H9 (cell line): ENCODE measurements at regions not wholly inside any gene's neighbourhood (a gene's known extent, or its start where the extent isn't known, plus 50 kb on each side); places are given as distances from the start of the nearest gene placed in this dataset.

ENCODE experiments used
- DNase-seq: peaks from one replicate; pipeline ENCODE4 v3.0.0-alpha.2; 2017
- H2AFZ ChIP-seq: one replicate; pipeline ENCODE4 v1.6.1; 2013; ENCODE audit warnings: mild to moderate bottlenecking, low read length, control low read depth, moderate library complexity
- H2AK5ac ChIP-seq: 2 replicates; pipeline ENCODE4 v1.6.1; 2013; ENCODE audit warnings: low read length, control low read depth, mixed read lengths; ENCODE audit not compliant: insufficient read length
- H2BK120ac ChIP-seq: one replicate; pipeline ENCODE4 v1.6.1; 2013; ENCODE audit warnings: low read depth, mild to moderate bottlenecking, low read length, control low read depth, inconsistent platforms; ENCODE audit not compliant: poor library complexity, severe bottlenecking
- H2BK12ac ChIP-seq: 2 replicates; pipeline ENCODE4 v1.6.1; 2013; ENCODE audit warnings: low read length, control low read depth, mixed read lengths, low read depth; ENCODE audit not compliant: insufficient read length
- H2BK15ac ChIP-seq: 2 replicates; pipeline ENCODE4 v1.6.1; 2013; ENCODE audit warnings: low read depth, low read length, control low read depth
- H2BK20ac ChIP-seq: one replicate; pipeline ENCODE4 v1.6.1; 2013; ENCODE audit warnings: low read depth, mild to moderate bottlenecking, low read length, control low read depth, inconsistent platforms; ENCODE audit not compliant: poor library complexity, severe bottlenecking
- H2BK5ac ChIP-seq: 2 replicates; pipeline ENCODE4 v1.6.1; 2013; ENCODE audit warnings: low read length, control low read depth, mixed read lengths; ENCODE audit not compliant: insufficient read length
- H3K14ac ChIP-seq: 2 replicates; pipeline ENCODE4 v1.6.1; 2013; ENCODE audit warnings: low read length, control low read depth; ENCODE audit not compliant: insufficient read depth
- H3K18ac ChIP-seq: 2 replicates; pipeline ENCODE4 v1.6.1; 2013; ENCODE audit warnings: low read depth, mild to moderate bottlenecking, mixed read lengths, low read length, control low read depth; ENCODE audit not compliant: insufficient read length
- H3K23ac ChIP-seq: 2 replicates; pipeline ENCODE4 v1.6.1; 2013; ENCODE audit warnings: low read length, control low read depth, mixed read lengths, low read depth; ENCODE audit not compliant: insufficient read length
- H3K23me2 ChIP-seq: 2 replicates; pipeline ENCODE4 v1.6.1; 2013; ENCODE audit warnings: low read depth, mild to moderate bottlenecking, mixed read lengths, low read length, control low read depth; ENCODE audit not compliant: insufficient read length, poor library complexity, severe bottlenecking
- H3K27ac ChIP-seq: 2 replicates; pipeline ENCODE4 v1.5.1; 2013; ENCODE audit warnings: low read length, control low read depth, mixed read lengths, low read depth; ENCODE audit not compliant: insufficient read length
- H3K27me3 ChIP-seq: 2 replicates; pipeline ENCODE4 v1.6.1; 2013; ENCODE audit warnings: low read length, control low read depth, inconsistent platforms; ENCODE audit not compliant: insufficient read depth
- H3K4ac ChIP-seq: 2 replicates; pipeline ENCODE4 v1.6.1; 2013; ENCODE audit warnings: low read depth, mild to moderate bottlenecking, control low read depth, inconsistent platforms, low read length, moderate library complexity
- H3K4me1 ChIP-seq: 2 replicates; pipeline ENCODE4 v1.6.1; 2013; ENCODE audit warnings: low read length, control low read depth, inconsistent platforms; ENCODE audit not compliant: insufficient read depth
- H3K4me2 ChIP-seq: 2 replicates; pipeline ENCODE4 v1.6.1; 2013; ENCODE audit warnings: low read length, control low read depth, mixed read lengths; ENCODE audit not compliant: insufficient read length, insufficient read depth
- H3K56ac ChIP-seq: 2 replicates; pipeline ENCODE4 v1.6.1; 2013; ENCODE audit warnings: low read depth, mild to moderate bottlenecking, mixed read lengths, low read length, control low read depth; ENCODE audit not compliant: insufficient read length
- H3K79me1 ChIP-seq: 2 replicates; pipeline ENCODE4 v1.6.1; 2013; ENCODE audit warnings: low read depth, mild to moderate bottlenecking, moderate library complexity, low read length, control low read depth, inconsistent platforms; ENCODE audit not compliant: insufficient read depth, poor library complexity, severe bottlenecking
- H3K79me2 ChIP-seq: 2 replicates; pipeline ENCODE4 v1.6.1; 2013; ENCODE audit warnings: low read length, control low read depth, inconsistent platforms; ENCODE audit not compliant: insufficient read depth
- H3K9ac ChIP-seq: 2 replicates; pipeline ENCODE4 v1.6.1; 2013; ENCODE audit warnings: low read length, control low read depth, mixed read lengths; ENCODE audit not compliant: insufficient read length; ENCODE audit errors: extremely low read depth
- H3K9me3 ChIP-seq: one replicate; pipeline ENCODE4 v1.6.1; 2013; ENCODE audit warnings: low read depth, low read length, inconsistent platforms; ENCODE audit not compliant: control insufficient read depth
- H3T11ph ChIP-seq: one replicate; pipeline ENCODE4 v1.6.1; 2013; ENCODE audit warnings: mild to moderate bottlenecking, low read length, control low read depth, inconsistent platforms
- H4K20me1 ChIP-seq: one replicate; pipeline ENCODE4 v1.6.1; 2013; ENCODE audit not compliant: control insufficient read depth, insufficient read length, insufficient read depth
- H4K5ac ChIP-seq: 2 replicates; pipeline ENCODE4 v1.6.1; 2013; ENCODE audit warnings: low read depth, mild to moderate bottlenecking, mixed read lengths, low read length, control low read depth; ENCODE audit not compliant: insufficient read length
- H4K8ac ChIP-seq: replicated peaks from 2 replicates; pipeline ENCODE4 v1.6.1; 2013; ENCODE audit warnings: low read length, control low read depth, mixed read lengths, low read depth; ENCODE audit not compliant: insufficient read length
- H4K91ac ChIP-seq: 2 replicates; pipeline ENCODE4 v1.6.1; 2013; ENCODE audit warnings: low read depth, mild to moderate bottlenecking, moderate library complexity, mixed read lengths, low read length, control low read depth; ENCODE audit not compliant: insufficient read length
- H3K27ac Mint-ChIP-seq, 3 experiments: 2 replicates in 2 of 3; 3 replicates in 1 of 3; pipeline ENCODE4 v1.8.0; 2020 to 2021; ENCODE audit warnings: mixed read lengths in 3 of 3, mild to moderate bottlenecking in 1 of 3, moderate library complexity in 1 of 3
- H3K27me3 Mint-ChIP-seq: 2 replicates; pipeline ENCODE4 v1.8.0; 2021; ENCODE audit warnings: low read depth, mild to moderate bottlenecking, moderate library complexity, mixed read lengths
- H3K36me3 Mint-ChIP-seq, 3 experiments: 2 replicates in 2 of 3; 3 replicates in 1 of 3; pipeline ENCODE4 v1.8.0; 2020 to 2021; ENCODE audit warnings: low read depth in 3 of 3, mixed read lengths in 3 of 3; ENCODE audit not compliant: insufficient read depth in 1 of 3
- H3K4me1 Mint-ChIP-seq, 2 experiments: 2 replicates each; pipeline ENCODE4 v1.8.0; 2020; ENCODE audit warnings: mixed read lengths in 2 of 2
- H3K4me3 Mint-ChIP-seq, 2 experiments: 2 replicates in 1 of 2; 3 replicates in 1 of 2; pipeline ENCODE4 v1.8.0; 2020 to 2021; ENCODE audit warnings: mild to moderate bottlenecking in 2 of 2, mixed read lengths in 2 of 2, moderate library complexity in 1 of 2
- H3K9me3 Mint-ChIP-seq, 2 experiments: 2 replicates in 1 of 2; 3 replicates in 1 of 2; pipeline ENCODE4 v1.8.0; 2020; ENCODE audit warnings: mild to moderate bottlenecking in 2 of 2, mixed read lengths in 2 of 2, moderate library complexity in 1 of 2
- CTCF ChIP-seq: fragments of 200-600 bp; sonication (generic); conservative IDR thresholded peaks from 3 replicates; pipeline ENCODE4 v1.8.0; 2021; ENCODE audit warnings: antibody characterized with exemption, mild to moderate bottlenecking
- WGBS: extraction: QIAGEN DNeasy Blood & Tissue Kit; methylation state at CpG from one replicate; pipeline ENCODE4 v1.1.7; 2013; ENCODE audit warnings: missing lambda C conversion rate, low lambda C conversion rate, mixed read lengths; ENCODE audit not compliant: insufficient read length; ENCODE audit errors: extremely low coverage; 5-methylcytosine and 5-hydroxymethylcytosine counted together

- no peak overlapping the region for H2BK5ac ChIP-seq
- H3K9me3 ChIP-seq, result no peaks in the 10 kb centered on the region
- no peaks in the 10 kb centered on the region for H3K4me1 ChIP-seq
- no peak overlapping the region for H3K4ac ChIP-seq
- no peak overlapping the region for H3K27ac ChIP-seq
- Mint-ChIP-seq H3K9me3 (no peaks in the 10 kb centered on the region; a peak in 1 of 5 replicates), H3K4me1 (peaks cover 7 to 12% of the 10 kb centered on the region in 2 experiments), H3K27me3 (peaks cover 4% of the 10 kb centered on the region), H3K4me3 (no peak overlapping the region), H3K27ac (no peak overlapping the region; a peak in 1 of 7 replicates), H3K36me3 (no peaks in the 10 kb centered on the region; a peak in 1 of 7 replicates)
- WGBS, result no CpG with 5 or more reads among the region's 5 CpGs
- H4K8ac ChIP-seq, result no peak overlapping the region
- H3K79me1 ChIP-seq, result no peaks in the 10 kb centered on the region
- H3K27me3 ChIP-seq, result no peaks in the 10 kb centered on the region
- H2BK120ac ChIP-seq, result no peak overlapping the region
- no peak overlapping the region for H2BK15ac ChIP-seq
- H4K91ac ChIP-seq, result no peak overlapping the region
- no peak overlapping the region for H3K14ac ChIP-seq
- H3K18ac ChIP-seq, result no peak overlapping the region
- H3K23ac ChIP-seq, result no peak overlapping the region
- no peak overlapping the region for H3K9ac ChIP-seq
- H2AK5ac ChIP-seq, result no peak overlapping the region
- no peak overlapping the region for H3K4me2 ChIP-seq
- no peak overlapping the region for H2BK12ac ChIP-seq
- no peaks in the 10 kb centered on the region for H3K79me2 ChIP-seq
- H3K23me2 ChIP-seq, result no peaks in the 10 kb centered on the region
- H2BK20ac ChIP-seq, result no peak overlapping the region
- TF ChIP-seq CTCF, result no peak
- no peak overlapping the region for H4K5ac ChIP-seq
- H2AFZ ChIP-seq, result no peak overlapping the region
- no peak overlapping the region for H3T11ph ChIP-seq
- no peak for DNase-seq
- no peak overlapping the region for H3K56ac ChIP-seq
- H4K20me1 ChIP-seq, result no peaks in the 10 kb centered on the region
Observed at GRCh38 chr11:112525270-112525669, 264.6 kb upstream of the PLET1 start.
